HG02884 (cell line): ENCODE measurements at regions not wholly inside any gene's neighbourhood (a gene's known extent, or its start where the extent isn't known, plus 50 kb on each side); places are given as distances from the start of the nearest gene placed in this dataset.
"Not testable (repeated sequence)": the region's sequence is repeated elsewhere in the genome, so short reads cannot be mapped to it uniquely, and the experiment has no call there.

Source experiments
- ATAC-seq: cut with Tn5 transposase; IDR thresholded peaks from one replicate; pipeline ENCODE4 v1.9.1; 2021; ENCODE audit warnings: mild to moderate bottlenecking, moderate library complexity; ENCODE audit not compliant: unreplicated experiment

GRCh38 chr1:38516560-38516959 is 343.0 kb downstream of the RRAGC start:
- ATAC-seq, result no peak

- ATAC-seq, result no peak
These were observed 346.8 kb downstream of the RRAGC start for GRCh38 chr1:38512789-38513188.

GRCh38 chr1:38512024-38512767 is 347.4 kb downstream of the RRAGC start:
- ATAC-seq, result no peak

- no peak for ATAC-seq
These were observed 351.3 kb downstream of the RRAGC start for GRCh38 chr1:38508232-38508631.

GRCh38 chr1:38507563-38507962 is 352.0 kb downstream of the RRAGC start:
- ATAC-seq, result no peak

- no peak for ATAC-seq
These were observed 353.6 kb downstream of the RRAGC start for GRCh38 chr1:38505944-38506343.

GRCh38 chr1:38502758-38503157 is 356.8 kb downstream of the RRAGC start:
- ATAC-seq, result no peak

GRCh38 chr1:38500891-38501290 is 358.7 kb downstream of the RRAGC start:
- ATAC-seq, result no peak

- no peak for ATAC-seq
These were observed 359.2 kb downstream of the RRAGC start for GRCh38 chr1:38500352-38500751.

- no peak for ATAC-seq
These were observed 360.9 kb downstream of the RRAGC start for GRCh38 chr1:38498686-38499085.

- no peak for ATAC-seq
These were observed 361.5 kb downstream of the RRAGC start for GRCh38 chr1:38497921-38498656.

- not testable (repeated sequence) for ATAC-seq
These were observed 366.3 kb downstream of the RRAGC start for GRCh38 chr1:38493306-38493705.

- no peak for ATAC-seq
These were observed 369.7 kb downstream of the RRAGC start for GRCh38 chr1:38489844-38490270.

GRCh38 chr1:38488162-38488898 is 371.2 kb downstream of the RRAGC start:
- no peak for ATAC-seq

GRCh38 chr1:38487396-38487795 is 372.2 kb downstream of the RRAGC start:
- ATAC-seq, result no peak

- no peak for ATAC-seq
These were observed 373.5 kb downstream of the RRAGC start for GRCh38 chr1:38486085-38486484.

GRCh38 chr1:38481871-38482826 is 377.4 kb downstream of the RRAGC start:
- ATAC-seq, result no peak

- ATAC-seq, result not testable (repeated sequence)
These were observed 379.9 kb downstream of the RRAGC start for GRCh38 chr1:38479662-38480061.

GRCh38 chr1:38477811-38478210 is 381.8 kb downstream of the RRAGC start:
- no peak for ATAC-seq

- no peak for ATAC-seq
These were observed 382.8 kb downstream of the RRAGC start for GRCh38 chr1:38476850-38477178.
